Right lobe of liver (tissue), 4 donors: ENCODE measurements at regions not wholly inside any gene's neighbourhood (a gene's known extent, or its start where the extent isn't known, plus 50 kb on each side); places are given as distances from the start of the nearest gene placed in this dataset.

Experiments used
- CTCF ChIP-seq, 4 donors: fragments of 200-600 bp in 3 of 4; fragments of 450-650 bp in 1 of 4; IDR thresholded peaks; one replicate each; pipeline versions ENCODE4 v1.5.1 to v1.8.0; 2016 to 2022; ENCODE audit warnings: antibody characterized with exemption in 4 of 4, mild to moderate bottlenecking in 2 of 4
- POLR2A ChIP-seq: fragments of 450-650 bp; IDR thresholded peaks from one replicate; pipeline ENCODE4 v1.6.1; 2017; ENCODE audit warnings: antibody characterized with exemption, mild to moderate bottlenecking
- donor health status: DM: no; HTN: no; CAD: no.
- donor health status: DM: no; HTN: no; CAD: no.
- donor health status: DM: no; HTN: yes; CAD: no.

DNA sequence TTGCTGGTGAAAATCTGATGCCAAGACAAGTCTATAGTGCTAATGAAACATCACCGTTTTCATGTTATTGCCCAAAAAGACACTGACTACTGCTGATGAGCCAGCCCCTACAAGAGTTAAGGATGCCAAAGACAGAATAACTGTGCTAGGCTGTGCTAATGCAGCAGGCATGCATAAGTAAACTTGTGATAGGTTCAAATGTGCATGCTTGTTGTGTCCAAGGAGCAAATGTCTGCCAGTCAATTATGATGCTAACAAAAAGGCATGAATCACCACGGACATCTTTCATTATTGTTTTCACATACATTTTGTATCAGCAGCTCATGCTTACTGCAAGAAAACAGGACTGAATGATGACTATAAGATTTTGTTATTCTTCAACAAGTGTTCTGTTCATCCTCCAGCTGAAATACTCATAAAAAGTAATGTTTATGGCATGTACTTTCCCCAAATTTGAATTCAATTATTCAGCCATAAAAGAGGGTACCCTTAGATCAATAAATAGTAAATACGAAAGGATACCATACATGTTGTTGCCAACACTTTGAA, 306.9 kb upstream of the ARSJ start:
- TF ChIP-seq POLR2A, result no peak
- no peak for TF ChIP-seq CTCF (IDR thresholded peaks at IDR 0.05)
